RWPE1 (cell line): ENCODE measurements at regions not wholly inside any gene's neighbourhood (a gene's known extent, or its start where the extent isn't known, plus 50 kb on each side); places are given as distances from the start of the nearest gene placed in this dataset.

Source experiments
- CTCF ChIA-PET: fragments of 350-600 bp; sonication (Branson Sonifier 250); formaldehyde crosslinking; extraction: SDS; loops from one replicate; lab custom pipeline; 2021; lab: Yijun Ruan, JAX
- POLR2A ChIA-PET: fragments of 400-600 bp; formaldehyde crosslinking; extraction: SDS; loops from one replicate; lab custom pipeline; 2020; ENCODE audit warnings: antibody characterized with exemption; ENCODE audit not compliant: low non-redundant PET; lab: Yijun Ruan, JAX
- DNase-seq: peaks from one replicate; pipeline ENCODE4 v3.0.0; 2012; ENCODE audit warnings: low spot score
- H3K27ac ChIP-seq: fragments of 450-650 bp; 2 replicates; pipeline ENCODE4 v1.5.1; 2017
- CTCF ChIP-seq: fragments of 450-650 bp; conservative IDR thresholded peaks from 2 replicates; pipeline ENCODE4 v1.5.1; 2017; ENCODE audit warnings: low read depth, mild to moderate bottlenecking

- no peak for TF ChIP-seq CTCF
- DNase-seq: no peak
- CTCF ChIA-PET: interaction anchor here (0.6 kb wide), 1 partner anchor 436 kb away, joined by 3 read pairs; no protein-coding TSS in a partner anchor
- H3K27ac ChIP-seq: no peak overlapping the region
- POLR2A ChIA-PET: no interaction called here
Measured at GRCh38 chr3:144415492-144415891, 443.9 kb downstream of the DIPK2A start.

GRCh38 chr3:144424606-144425005, 453.0 kb downstream of the DIPK2A start:
- POLR2A ChIA-PET: no interaction called here

GRCh38 chr3:144426366-144426765, 454.7 kb downstream of the DIPK2A start:
- DNase-seq: no peak

More at GRCh38 chr3:144424606-144425005, 453.0 kb downstream of the DIPK2A start:
- TF ChIP-seq CTCF: no peak
- H3K27ac ChIP-seq: no peak overlapping the region
- DNase-seq: no peak
- CTCF ChIA-PET: no interaction called here

GRCh38 chr3:144426967-144427366, 455.3 kb downstream of the DIPK2A start:
- DNase-seq: no peak

More at GRCh38 chr3:144426366-144426765, 454.7 kb downstream of the DIPK2A start:
- ChIA-PET CTCF (no interaction called here), POLR2A (no interaction called here)
- no peak for TF ChIP-seq CTCF
- H3K27ac ChIP-seq: no peak overlapping the region

DNA sequence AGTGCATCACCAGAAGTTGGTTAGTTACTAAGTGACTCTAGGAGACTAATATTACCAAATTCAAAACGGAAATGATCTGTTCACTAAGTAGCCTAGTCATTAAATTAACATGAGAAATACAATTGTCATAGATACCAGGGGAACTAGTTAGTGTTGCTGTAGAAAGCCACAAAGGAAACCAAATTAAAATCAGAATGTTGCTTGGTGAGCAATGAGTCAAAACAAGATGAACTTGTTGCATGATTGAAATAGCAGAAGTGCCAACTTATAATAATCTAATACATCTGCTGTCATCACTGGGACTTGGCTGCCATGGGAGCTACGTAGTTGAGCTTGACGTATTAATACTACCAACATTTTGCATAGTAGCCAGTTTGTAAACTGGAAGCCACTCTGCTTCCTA, 458.1 kb downstream of the DIPK2A start:
- POLR2A ChIA-PET: no interaction called here

More at GRCh38 chr3:144426967-144427366, 455.3 kb downstream of the DIPK2A start:
- POLR2A ChIA-PET: no interaction called here
- H3K27ac ChIP-seq: no peak overlapping the region
- CTCF ChIA-PET: no interaction called here
- TF ChIP-seq CTCF: no peak

DNA sequence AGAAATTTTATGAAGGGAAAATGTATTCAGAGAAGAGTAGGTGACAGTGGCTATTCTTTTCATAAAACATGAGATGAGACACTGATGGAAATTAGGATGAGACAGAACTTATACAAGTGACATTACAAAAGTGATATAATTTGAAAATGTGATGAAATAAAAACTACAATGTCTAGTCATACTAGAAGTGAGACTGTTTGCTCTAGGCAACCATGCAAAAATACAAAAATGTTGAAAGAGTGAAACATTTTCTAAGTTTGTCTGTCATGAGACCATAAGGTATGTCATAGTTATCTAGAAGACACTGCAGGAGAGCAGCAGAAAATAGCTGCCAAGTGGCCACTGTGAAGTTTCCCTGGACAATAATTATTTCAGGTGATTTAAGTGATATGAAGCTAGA, 459.5 kb downstream of the DIPK2A start:
- ChIA-PET POLR2A (no interaction called here), CTCF (no interaction called here)
- no peak for DNase-seq
- no peak for TF ChIP-seq CTCF
- no peak overlapping the region for H3K27ac ChIP-seq

More for the DNA sequence above, 458.1 kb downstream of the DIPK2A start:
- CTCF ChIA-PET: no interaction called here
- no peak for DNase-seq
- no peak for TF ChIP-seq CTCF
- no peak overlapping the region for H3K27ac ChIP-seq
